ENCODE measurements at regions not wholly inside any gene's neighbourhood (a gene's known extent, or its start where the extent isn't known, plus 50 kb on each side); places are given as distances from the start of the nearest gene placed in this dataset.

- no peak for DNase-seq
- H3K36me3 ChIP-seq (ENCODE audit: control insufficient read depth, insufficient read depth, low read length), result no peaks in the 10 kb centered on the region
- H3K4me3 ChIP-seq (ENCODE audit: low read length), result no peak overlapping the region
- no CpG with 5 or more reads among the region's 9 CpGs for WGBS (ENCODE audit: insufficient coverage, low lambda C conversion rate)
- no peaks in the 10 kb centered on the region for H3K4me1 ChIP-seq (ENCODE audit: control insufficient read depth, insufficient read depth, low read length)
- H3K9me3 ChIP-seq (ENCODE audit: control insufficient read depth, low read depth, low read length), result no peaks in the 10 kb centered on the region
- no peaks in the 10 kb centered on the region for H3K27me3 ChIP-seq (ENCODE audit: control insufficient read depth, insufficient read depth, low read length)
- H3K27ac ChIP-seq (ENCODE audit: low read length), result no peak overlapping the region
Observed at GRCh38 chr20:24738058-24738775, 210.9 kb upstream of the CST7 start.

- no peak for DNase-seq
- H3K4me1 ChIP-seq (ENCODE audit: control insufficient read depth, insufficient read depth, low read length), result no peaks in the 10 kb centered on the region
- no peaks in the 10 kb centered on the region for H3K27me3 ChIP-seq (ENCODE audit: control insufficient read depth, insufficient read depth, low read length)
- H3K27ac ChIP-seq (ENCODE audit: low read length), result no peak overlapping the region
- WGBS (ENCODE audit: insufficient coverage, low lambda C conversion rate), result 72% methylated on average over 3 of the region's 7 CpGs
- no peaks in the 10 kb centered on the region for H3K9me3 ChIP-seq (ENCODE audit: control insufficient read depth, low read depth, low read length)
- H3K4me3 ChIP-seq (ENCODE audit: low read length), result no peak overlapping the region
- no peaks in the 10 kb centered on the region for H3K36me3 ChIP-seq (ENCODE audit: control insufficient read depth, insufficient read depth, low read length)
Observed at GRCh38 chr20:24738981-24739633, 210.0 kb upstream of the CST7 start.

- H3K36me3 ChIP-seq (ENCODE audit: control insufficient read depth, insufficient read depth, low read length), result no peaks in the 10 kb centered on the region
- H3K4me1 ChIP-seq (ENCODE audit: control insufficient read depth, insufficient read depth, low read length), result no peaks in the 10 kb centered on the region
- H3K9me3 ChIP-seq (ENCODE audit: control insufficient read depth, low read depth, low read length), result no peaks in the 10 kb centered on the region
- DNase-seq, result no peak
- no peaks in the 10 kb centered on the region for H3K27me3 ChIP-seq (ENCODE audit: control insufficient read depth, insufficient read depth, low read length)
- no peak overlapping the region for H3K27ac ChIP-seq (ENCODE audit: low read length)
- 60% methylated on average over 1 of the region's 1 CpG for WGBS (ENCODE audit: insufficient coverage, low lambda C conversion rate)
- no peak overlapping the region for H3K4me3 ChIP-seq (ENCODE audit: low read length)
Observed at GRCh38 chr20:24739746-24740145, 209.3 kb upstream of the CST7 start.

GRCh38 chr20:24741493-24742072 is 207.5 kb upstream of the CST7 start:
- Histone ChIP-seq H3K27me3 (ENCODE audit: control insufficient read depth, insufficient read depth, low read length) (no peaks in the 10 kb centered on the region), H3K4me1 (ENCODE audit: control insufficient read depth, insufficient read depth, low read length) (no peaks in the 10 kb centered on the region), H3K36me3 (ENCODE audit: control insufficient read depth, insufficient read depth, low read length) (no peaks in the 10 kb centered on the region), H3K4me3 (ENCODE audit: low read length) (no peak overlapping the region), H3K9me3 (ENCODE audit: control insufficient read depth, low read depth, low read length) (no peaks in the 10 kb centered on the region), H3K27ac (ENCODE audit: low read length) (no peak overlapping the region)
- WGBS (ENCODE audit: insufficient coverage, low lambda C conversion rate), result no CpG with 5 or more reads among the region's 11 CpGs
- DNase-seq, result no peak

- Histone ChIP-seq H3K27ac (ENCODE audit: low read length) (no peak overlapping the region), H3K4me3 (ENCODE audit: low read length) (no peak overlapping the region), H3K27me3 (ENCODE audit: control insufficient read depth, insufficient read depth, low read length) (no peaks in the 10 kb centered on the region), H3K9me3 (ENCODE audit: control insufficient read depth, low read depth, low read length) (no peaks in the 10 kb centered on the region), H3K4me1 (ENCODE audit: control insufficient read depth, insufficient read depth, low read length) (no peaks in the 10 kb centered on the region), H3K36me3 (ENCODE audit: control insufficient read depth, insufficient read depth, low read length) (no peaks in the 10 kb centered on the region)
- no peak for DNase-seq
- WGBS (ENCODE audit: insufficient coverage, low lambda C conversion rate), result 60% methylated on average over 1 of the region's 7 CpGs
Observed at GRCh38 chr20:24742436-24742835, 206.6 kb upstream of the CST7 start.

- Histone ChIP-seq H3K27ac (ENCODE audit: low read length) (no peak overlapping the region), H3K4me3 (ENCODE audit: low read length) (no peak overlapping the region), H3K9me3 (ENCODE audit: control insufficient read depth, low read depth, low read length) (no peaks in the 10 kb centered on the region), H3K27me3 (ENCODE audit: control insufficient read depth, insufficient read depth, low read length) (no peaks in the 10 kb centered on the region), H3K4me1 (ENCODE audit: control insufficient read depth, insufficient read depth, low read length) (no peaks in the 10 kb centered on the region), H3K36me3 (ENCODE audit: control insufficient read depth, insufficient read depth, low read length) (no peaks in the 10 kb centered on the region)
- no peak for DNase-seq
- WGBS (ENCODE audit: insufficient coverage, low lambda C conversion rate), result no CpG with 5 or more reads among the region's 5 CpGs
Observed at GRCh38 chr20:24742989-24743388, 206.1 kb upstream of the CST7 start.

- H3K4me1 ChIP-seq (ENCODE audit: control insufficient read depth, insufficient read depth, low read length), result no peaks in the 10 kb centered on the region
- no peaks in the 10 kb centered on the region for H3K9me3 ChIP-seq (ENCODE audit: control insufficient read depth, low read depth, low read length)
- no CpG with 5 or more reads among the region's 5 CpGs for WGBS (ENCODE audit: insufficient coverage, low lambda C conversion rate)
- H3K36me3 ChIP-seq (ENCODE audit: control insufficient read depth, insufficient read depth, low read length), result no peaks in the 10 kb centered on the region
- H3K4me3 ChIP-seq (ENCODE audit: low read length), result no peak overlapping the region
- H3K27me3 ChIP-seq (ENCODE audit: control insufficient read depth, insufficient read depth, low read length), result no peaks in the 10 kb centered on the region
- H3K27ac ChIP-seq (ENCODE audit: low read length), result no peak overlapping the region
- DNase-seq, result no peak
Observed at GRCh38 chr20:24743641-24744040, 205.4 kb upstream of the CST7 start.

GRCh38 chr20:24744747-24745146 is 204.3 kb upstream of the CST7 start:
- DNase-seq, result no peak
- Histone ChIP-seq H3K27me3 (ENCODE audit: control insufficient read depth, insufficient read depth, low read length) (no peaks in the 10 kb centered on the region), H3K9me3 (ENCODE audit: control insufficient read depth, low read depth, low read length) (no peaks in the 10 kb centered on the region), H3K36me3 (ENCODE audit: control insufficient read depth, insufficient read depth, low read length) (no peaks in the 10 kb centered on the region), H3K4me3 (ENCODE audit: low read length) (no peak overlapping the region), H3K27ac (ENCODE audit: low read length) (no peak overlapping the region), H3K4me1 (ENCODE audit: control insufficient read depth, insufficient read depth, low read length) (no peaks in the 10 kb centered on the region)
- no CpG with 5 or more reads among the region's 3 CpGs for WGBS (ENCODE audit: insufficient coverage, low lambda C conversion rate)

- WGBS (ENCODE audit: insufficient coverage, low lambda C conversion rate), result 93% methylated on average over 3 of the region's 6 CpGs
- H3K27me3 ChIP-seq (ENCODE audit: control insufficient read depth, insufficient read depth, low read length), result no peaks in the 10 kb centered on the region
- no peak for DNase-seq
Observed at GRCh38 chr20:24745206-24745605, 203.9 kb upstream of the CST7 start.

GRCh38 chr20:24745617-24746350 is 203.3 kb upstream of the CST7 start:
- Histone ChIP-seq H3K9me3 (ENCODE audit: control insufficient read depth, low read depth, low read length) (no peaks in the 10 kb centered on the region), H3K27me3 (ENCODE audit: control insufficient read depth, insufficient read depth, low read length) (no peaks in the 10 kb centered on the region), H3K4me1 (ENCODE audit: control insufficient read depth, insufficient read depth, low read length) (no peaks in the 10 kb centered on the region), H3K4me3 (ENCODE audit: low read length) (no peak overlapping the region), H3K36me3 (ENCODE audit: control insufficient read depth, insufficient read depth, low read length) (no peaks in the 10 kb centered on the region), H3K27ac (ENCODE audit: low read length) (no peak overlapping the region)
- WGBS (ENCODE audit: insufficient coverage, low lambda C conversion rate), result no CpG with 5 or more reads among the region's 14 CpGs
- DNase-seq, result no peak

More at GRCh38 chr20:24745206-24745605, 203.9 kb upstream of the CST7 start:
- Histone ChIP-seq H3K4me1 (ENCODE audit: control insufficient read depth, insufficient read depth, low read length) (no peaks in the 10 kb centered on the region), H3K4me3 (ENCODE audit: low read length) (no peak overlapping the region), H3K36me3 (ENCODE audit: control insufficient read depth, insufficient read depth, low read length) (no peaks in the 10 kb centered on the region), H3K27ac (ENCODE audit: low read length) (no peak overlapping the region), H3K9me3 (ENCODE audit: control insufficient read depth, low read depth, low read length) (no peaks in the 10 kb centered on the region)
